SH-SY5Y (cell line): ENCODE measurements at regions not wholly inside any gene's neighbourhood (a gene's known extent, or its start where the extent isn't known, plus 50 kb on each side); places are given as distances from the start of the nearest gene placed in this dataset.
A peak's percentile ranks its signal among the peaks of the same experiment; 100 is the strongest.

Experiments used
- GATA2 ChIP-seq: IDR thresholded peaks from 2 replicates; pipeline ENCODE4 v1.6.1; 2011; ENCODE audit warnings: mild to moderate bottlenecking, low read depth, low read length
- GATA3 ChIP-seq: IDR thresholded peaks from 2 replicates; pipeline ENCODE4 v1.6.1; 2011; ENCODE audit warnings: low read depth, mild to moderate bottlenecking, low read length, moderate library complexity

DNA sequence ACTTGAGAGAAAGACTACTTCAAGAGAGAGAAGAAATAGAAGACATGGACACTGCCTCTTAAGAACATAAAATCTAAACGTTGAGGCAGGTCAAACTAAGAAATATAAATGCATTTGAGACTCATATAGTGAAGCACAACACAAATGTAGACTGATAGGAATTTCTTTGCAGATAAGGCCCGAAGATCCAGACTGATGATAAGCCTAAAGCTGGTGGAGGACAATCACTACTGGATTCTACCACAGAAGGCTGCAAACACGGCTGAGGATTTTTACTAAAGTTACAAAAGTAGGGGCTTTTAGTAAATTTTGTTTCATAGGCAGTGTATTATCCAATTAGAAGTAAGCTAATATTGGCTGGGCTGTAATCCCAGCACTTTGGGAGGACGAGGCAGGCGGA lies 278.3 kb downstream of the RAP2B start:
- TF ChIP-seq GATA2, result peak; percentile 13; the same call in 1 of the 2 replicates
- no peak for TF ChIP-seq GATA3

- TF ChIP-seq GATA2 (no peak), GATA3 (no peak)
Measured at GRCh38 chr3:153442386-153442785, 280.4 kb downstream of the RAP2B start.

- TF ChIP-seq GATA3, result no peak
- TF ChIP-seq GATA2, result no peak
Measured at GRCh38 chr3:153442799-153443487, 280.9 kb downstream of the RAP2B start.

DNA sequence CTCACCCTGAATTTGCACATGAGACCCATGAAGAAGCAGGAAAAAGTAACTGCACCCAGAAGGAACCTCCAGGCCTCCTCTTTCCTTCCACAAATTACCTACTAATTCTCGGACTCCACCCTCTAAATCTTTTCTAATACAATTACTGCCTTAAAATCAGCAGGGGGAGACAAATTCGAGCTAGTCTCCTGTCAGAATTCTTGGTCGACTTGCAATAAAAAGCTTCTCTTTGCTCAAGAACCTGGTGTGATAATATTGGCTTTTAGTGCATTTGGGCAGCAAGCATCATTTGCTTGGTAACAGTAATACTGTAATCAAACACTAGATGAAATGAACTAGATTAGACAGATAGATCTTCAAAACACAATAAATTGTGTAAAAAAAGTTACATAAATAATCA lies 281.9 kb downstream of the RAP2B start:
- TF ChIP-seq GATA3 (no peak), GATA2 (no peak)

- TF ChIP-seq GATA2, result no peak
Measured at GRCh38 chr3:153445817-153446216, 283.8 kb downstream of the RAP2B start.

DNA sequence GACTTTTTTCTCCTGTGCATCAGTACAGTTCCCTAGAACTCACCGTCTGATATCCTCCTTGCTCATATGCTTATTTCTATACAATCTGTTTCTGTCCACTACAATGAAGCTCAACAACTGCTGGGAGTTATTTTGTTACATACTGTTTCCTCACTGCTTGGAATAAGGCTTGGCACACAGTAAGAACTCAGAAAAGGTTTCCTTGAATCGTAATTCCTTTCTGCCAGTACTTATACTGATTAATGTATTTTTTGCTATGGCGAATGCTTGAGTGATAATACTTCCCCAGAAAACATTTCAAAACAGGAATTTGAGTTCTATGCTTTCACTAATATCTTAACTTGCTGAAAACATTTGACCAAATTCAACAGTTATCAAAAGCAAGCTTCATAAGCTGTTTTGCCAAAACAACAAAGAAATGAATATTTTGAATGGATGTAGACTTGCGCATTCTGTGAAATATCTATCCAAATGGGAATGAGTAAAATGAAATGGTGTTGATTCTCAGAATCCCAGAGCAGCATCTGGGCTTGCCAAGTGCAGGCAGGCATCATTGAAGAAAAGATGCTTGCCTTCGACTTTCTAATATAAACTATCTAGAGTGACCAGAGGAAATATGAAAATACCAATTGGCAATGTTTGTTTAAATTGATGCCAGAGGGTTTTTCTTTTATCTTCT lies 286.3 kb downstream of the RAP2B start:
- no peak for TF ChIP-seq GATA3
- TF ChIP-seq GATA2, result no peak

GRCh38 chr3:153456833-153457545 lies 295.0 kb downstream of the RAP2B start:
- no peak for TF ChIP-seq GATA2

- TF ChIP-seq GATA3 (no peak), GATA2 (no peak)
Measured at GRCh38 chr3:153458881-153459280, 296.9 kb downstream of the RAP2B start.

GRCh38 chr3:153462545-153462944 lies 300.5 kb downstream of the RAP2B start:
- no peak for TF ChIP-seq GATA2
- no peak for TF ChIP-seq GATA3

DNA sequence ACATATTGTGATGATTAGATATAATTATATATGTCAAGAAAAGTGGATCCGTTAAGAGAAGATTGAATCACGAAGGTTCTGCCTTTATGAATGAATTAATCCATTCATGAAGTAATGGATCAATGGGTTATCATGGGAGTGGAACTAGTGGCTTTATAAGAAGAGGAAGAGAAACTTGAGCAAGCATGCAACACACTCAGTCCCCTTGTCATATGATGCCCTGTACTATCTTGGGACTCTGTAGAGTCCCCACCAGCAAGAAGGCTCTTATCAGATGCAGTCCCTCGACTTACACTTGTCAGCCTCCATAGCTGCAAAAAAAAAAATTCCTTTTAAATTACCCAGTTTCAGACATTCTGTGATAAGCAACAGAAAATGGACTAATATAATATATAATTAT lies 301.9 kb downstream of the RAP2B start:
- TF ChIP-seq GATA2 (no peak), GATA3 (no peak)

DNA sequence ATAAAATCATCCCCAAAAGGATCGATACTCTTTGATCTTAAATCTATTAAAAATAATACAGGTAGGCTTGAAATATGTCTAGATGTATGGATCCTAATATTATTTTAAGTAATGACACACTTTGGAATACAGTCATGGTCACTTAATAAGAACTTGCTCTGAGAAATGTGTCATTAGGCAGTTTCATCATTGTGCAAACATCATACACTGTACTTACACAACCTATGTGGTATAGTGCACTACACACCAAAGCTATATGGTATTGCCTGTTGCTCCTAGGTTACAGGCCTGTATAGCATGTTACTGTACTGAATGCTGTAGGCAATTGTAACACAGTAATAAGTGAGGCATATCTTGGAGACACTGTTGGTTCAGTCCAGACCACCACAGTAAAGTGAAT lies 307.1 kb downstream of the RAP2B start:
- TF ChIP-seq GATA2 (no peak), GATA3 (no peak)

GRCh38 chr3:153484842-153485241 lies 322.8 kb downstream of the RAP2B start:
- no peak for TF ChIP-seq GATA3
- no peak for TF ChIP-seq GATA2

- no peak for TF ChIP-seq GATA2
- no peak for TF ChIP-seq GATA3
Measured at GRCh38 chr3:153495422-153495821, 333.4 kb downstream of the RAP2B start.

DNA sequence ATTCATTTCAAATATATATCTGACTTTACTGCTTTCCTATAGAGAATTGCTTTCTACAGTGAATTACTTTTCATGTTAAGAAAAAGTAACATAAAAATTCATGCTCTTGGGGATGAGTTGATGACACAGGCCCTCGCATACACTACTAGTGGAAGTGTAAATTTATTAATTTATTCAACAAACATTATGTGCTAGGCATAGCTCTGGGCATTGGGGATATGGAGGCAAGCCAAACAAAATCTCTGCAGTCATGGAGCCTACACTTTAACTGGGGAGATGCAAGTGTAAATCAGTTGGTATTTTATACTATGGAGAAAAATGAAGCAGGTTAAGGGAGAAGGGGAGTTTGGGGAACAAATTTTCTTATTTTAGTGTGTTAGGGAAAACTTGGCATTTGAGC lies 340.7 kb downstream of the RAP2B start:
- TF ChIP-seq GATA3, result no peak
- no peak for TF ChIP-seq GATA2

DNA sequence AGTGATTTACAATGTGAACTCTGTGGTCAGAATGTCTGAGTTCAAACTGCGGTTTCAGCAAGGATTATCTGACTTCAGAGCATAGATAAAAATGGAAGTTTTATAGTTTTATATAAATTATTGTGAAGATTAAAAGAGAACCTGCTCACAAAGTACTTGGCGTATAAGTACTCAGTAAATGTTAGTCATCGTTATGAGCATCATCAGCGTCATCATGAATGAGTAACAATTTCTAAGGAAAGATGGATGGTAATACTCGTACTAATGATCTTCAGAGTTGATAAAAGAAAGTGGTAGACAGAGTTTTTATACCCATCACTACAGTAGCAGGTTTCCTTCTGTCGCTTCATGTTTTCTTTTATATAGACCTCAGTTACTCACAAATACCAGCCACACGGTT lies 341.8 kb downstream of the RAP2B start:
- TF ChIP-seq GATA2, result no peak

DNA sequence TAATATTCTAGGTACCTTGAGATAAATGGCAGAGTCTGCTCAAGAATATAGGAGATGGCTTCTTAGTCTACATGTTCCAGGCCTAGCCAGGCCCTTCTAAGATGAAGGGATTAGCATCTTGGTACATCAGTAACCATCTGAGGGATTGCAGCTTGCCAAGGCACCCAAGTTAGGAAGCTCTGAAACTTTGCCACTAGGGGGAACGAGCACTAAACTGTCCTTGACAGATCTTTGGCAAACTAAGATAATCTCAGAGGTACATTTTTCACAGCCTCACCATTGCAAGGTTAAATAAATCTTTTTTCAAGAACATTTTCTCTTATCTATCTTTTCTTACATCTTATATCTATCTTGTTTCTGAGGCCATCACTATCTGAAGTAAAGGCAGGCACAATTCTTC lies 351.2 kb downstream of the RAP2B start:
- TF ChIP-seq GATA2, result no peak
- TF ChIP-seq GATA3, result no peak
